ENCODE measurements at regions not wholly inside any gene's neighbourhood (a gene's known extent, or its start where the extent isn't known, plus 50 kb on each side); places are given as distances from the start of the nearest gene placed in this dataset.

- TF ChIP-seq CTCF (IDR thresholded peaks at IDR 0.05; ENCODE audit: borderline replicate concordance, control extremely low read depth, extremely low read depth, insufficient read depth, missing control alignments) = no peak
- in situ Hi-C loops (cut with MboI; ENCODE audit: low sequenced_read_pairs, unreplicated experiment) = no loop called here
- DNase-seq (ENCODE audit: low spot score) = no peak
Observed at GRCh38 chr2:17124575-17125318, 393.5 kb downstream of the RAD51AP2 start.

- in situ Hi-C loops (cut with MboI; ENCODE audit: low sequenced_read_pairs, unreplicated experiment) = no loop called here
- TF ChIP-seq CTCF (IDR thresholded peaks at IDR 0.05; ENCODE audit: borderline replicate concordance, control extremely low read depth, extremely low read depth, insufficient read depth, missing control alignments) = no peak
- DNase-seq (ENCODE audit: low spot score) = no peak
Observed at GRCh38 chr2:17122887-17123501, 395.2 kb downstream of the RAD51AP2 start.

- no peak for TF ChIP-seq CTCF (IDR thresholded peaks at IDR 0.05; ENCODE audit: borderline replicate concordance, control extremely low read depth, extremely low read depth, insufficient read depth, missing control alignments)
- no peak for DNase-seq (ENCODE audit: low spot score)
- in situ Hi-C loops (cut with MboI; ENCODE audit: low sequenced_read_pairs, unreplicated experiment) = no loop called here
Observed at GRCh38 chr2:17115466-17115865, 402.8 kb downstream of the RAD51AP2 start.

GRCh38 chr2:17115042-17115441, 403.2 kb downstream of the RAD51AP2 start:
- no peak for DNase-seq (ENCODE audit: low spot score)
- no peak for TF ChIP-seq CTCF (IDR thresholded peaks at IDR 0.05; ENCODE audit: borderline replicate concordance, control extremely low read depth, extremely low read depth, insufficient read depth, missing control alignments)
- in situ Hi-C loops (cut with MboI; ENCODE audit: low sequenced_read_pairs, unreplicated experiment) = no loop called here

GRCh38 chr2:17107871-17108270, 410.4 kb downstream of the RAD51AP2 start:
- no peak for DNase-seq (ENCODE audit: low spot score)
- no peak for TF ChIP-seq CTCF (IDR thresholded peaks at IDR 0.05; ENCODE audit: borderline replicate concordance, control extremely low read depth, extremely low read depth, insufficient read depth, missing control alignments)
- in situ Hi-C loops (cut with MboI; ENCODE audit: low sequenced_read_pairs, unreplicated experiment) = no loop called here

GRCh38 chr2:17107151-17107550, 411.1 kb downstream of the RAD51AP2 start:
- TF ChIP-seq CTCF (IDR thresholded peaks at IDR 0.05; ENCODE audit: borderline replicate concordance, control extremely low read depth, extremely low read depth, insufficient read depth, missing control alignments) = no peak
- no peak for DNase-seq (ENCODE audit: low spot score)
- in situ Hi-C loops (cut with MboI; ENCODE audit: low sequenced_read_pairs, unreplicated experiment) = no loop called here

Data from GM13976 (cell line).